T-helper 1 cell (primary cell): ENCODE measurements at regions not wholly inside any gene's neighbourhood (a gene's known extent, or its start where the extent isn't known, plus 50 kb on each side); places are given as distances from the start of the nearest gene placed in this dataset.
"Not testable (repeated sequence)": the region's sequence is repeated elsewhere in the genome, so short reads cannot be mapped to it uniquely, and the experiment has no call there.

Experiments used
- DNase-seq, 5 donors: peaks; one replicate each; pipeline ENCODE4 v3.0.0-alpha.2; 2012 to 2020

- DNase-seq, result no peak
Observed at GRCh38 chr7:156514851-156515250, 125.7 kb upstream of the RNF32 start.

- no peak for DNase-seq
Observed at GRCh38 chr7:156511426-156511825, 129.1 kb upstream of the RNF32 start.

GRCh38 chr7:156510966-156511365 is 129.6 kb upstream of the RNF32 start:
- no peak for DNase-seq

GRCh38 chr7:156509216-156509615 is 131.4 kb upstream of the RNF32 start:
- DNase-seq, result no peak

- no peak for DNase-seq
Observed at GRCh38 chr7:156505876-156506275, 134.7 kb upstream of the RNF32 start.

- DNase-seq, result no peak
Observed at GRCh38 chr7:156504687-156505545, 135.7 kb upstream of the RNF32 start.

GRCh38 chr7:156504006-156504405 is 136.6 kb upstream of the RNF32 start:
- no peak for DNase-seq

- no peak for DNase-seq
Observed at GRCh38 chr7:156503196-156503595, 137.4 kb upstream of the RNF32 start.

GRCh38 chr7:156501815-156502214 is 138.8 kb upstream of the RNF32 start:
- not testable (repeated sequence) for DNase-seq

- DNase-seq, result no peak
Observed at GRCh38 chr7:156499247-156499881, 141.2 kb upstream of the RNF32 start.

GRCh38 chr7:156497776-156498509 is 142.6 kb upstream of the RNF32 start:
- DNase-seq, result no peak

- no peak for DNase-seq
Observed at GRCh38 chr7:156496865-156497264, 143.7 kb upstream of the RNF32 start.

- DNase-seq, result no peak
Observed at GRCh38 chr7:156496363-156496769, 144.2 kb upstream of the RNF32 start.

GRCh38 chr7:156494960-156495359 is 145.6 kb upstream of the RNF32 start:
- no peak for DNase-seq

- no peak for DNase-seq
Observed at GRCh38 chr7:156493942-156494341, 146.6 kb upstream of the RNF32 start.

- no peak for DNase-seq
Observed at GRCh38 chr7:156492170-156492569, 148.4 kb upstream of the RNF32 start.

- no peak for DNase-seq
Observed at GRCh38 chr7:156491435-156491834, 149.1 kb upstream of the RNF32 start.

GRCh38 chr7:156490021-156490800 is 150.4 kb upstream of the RNF32 start:
- DNase-seq, result no peak

GRCh38 chr7:156487811-156488533 is 152.6 kb upstream of the RNF32 start:
- DNase-seq, result no peak

GRCh38 chr7:156480671-156481070 is 159.9 kb upstream of the RNF32 start:
- DNase-seq, result no peak

GRCh38 chr7:156479596-156479995 is 161.0 kb upstream of the RNF32 start:
- no peak for DNase-seq

GRCh38 chr7:156478486-156478885 is 162.1 kb upstream of the RNF32 start:
- DNase-seq, result no peak
